ENCODE measurements at regions not wholly inside any gene's neighbourhood (a gene's known extent, or its start where the extent isn't known, plus 50 kb on each side); places are given as distances from the start of the nearest gene placed in this dataset.

DNA sequence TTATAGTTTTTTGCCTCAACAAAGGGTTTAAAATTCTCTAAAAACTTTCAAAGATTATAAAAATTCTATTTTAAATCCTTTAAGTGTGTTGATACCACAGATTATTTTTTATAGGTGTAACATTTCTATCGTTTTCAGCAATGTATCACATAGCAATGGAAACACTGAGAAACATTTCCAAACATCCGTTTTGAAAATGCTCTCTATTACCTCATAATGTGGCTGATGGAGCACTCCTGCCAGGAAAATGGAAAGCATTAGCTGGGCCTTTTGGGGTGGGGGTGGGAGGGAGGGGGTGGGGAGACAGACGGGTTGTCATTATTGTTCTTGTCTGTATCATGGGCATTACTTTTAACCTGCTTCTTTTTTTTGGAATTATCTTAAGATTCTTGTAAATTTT, 516.5 kb downstream of the ACTL7B start:
- TF ChIP-seq CTCF (IDR thresholded peaks at IDR 0.05) = no peak

- TF ChIP-seq CTCF (IDR thresholded peaks at IDR 0.05) = no peak
These were observed 519.2 kb downstream of the ACTL7B start for GRCh38 chr9:108336575-108336974.

DNA sequence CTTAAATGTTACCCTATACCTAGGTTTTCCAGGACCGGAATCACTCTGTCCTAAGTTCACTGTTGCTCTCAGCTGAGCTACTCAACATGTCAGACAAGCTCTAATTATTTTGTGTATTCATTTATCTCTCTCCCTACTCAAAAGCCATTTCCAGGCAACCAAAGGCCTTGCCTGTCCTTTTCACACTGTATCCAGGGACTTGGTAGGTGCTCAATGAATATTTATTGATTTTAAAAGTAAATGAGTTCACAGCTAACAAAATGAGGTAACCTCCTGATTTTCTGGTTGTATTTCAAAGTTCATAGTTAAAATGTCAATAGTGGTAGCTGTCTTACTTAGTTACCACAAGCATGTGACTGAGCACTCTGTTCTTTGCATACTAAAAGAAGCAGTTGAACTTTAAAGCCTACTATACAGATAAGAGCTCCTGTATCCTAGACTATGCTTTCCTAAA, 522.2 kb downstream of the ACTL7B start:
- TF ChIP-seq CTCF (IDR thresholded peaks at IDR 0.05) = no peak

DNA sequence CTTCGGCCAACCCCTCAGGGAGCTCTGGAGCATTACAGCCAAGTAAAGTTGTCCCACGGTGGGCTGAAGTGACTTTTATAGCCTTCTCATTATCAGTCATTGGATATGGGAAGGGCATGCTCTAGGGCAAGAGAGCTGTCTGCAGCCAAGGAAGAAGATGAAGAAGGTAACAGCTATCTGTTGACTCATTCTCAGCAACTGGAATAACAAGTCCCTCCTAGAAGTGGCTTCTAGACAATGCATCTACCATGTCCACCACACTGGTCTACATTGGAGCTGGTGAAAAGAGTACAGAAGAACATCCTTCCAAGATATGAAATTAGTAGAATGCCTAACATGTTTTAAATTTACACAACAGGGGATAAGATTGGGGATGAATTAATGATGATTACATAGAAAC, 524.2 kb downstream of the ACTL7B start:
- TF ChIP-seq CTCF (IDR thresholded peaks at IDR 0.05) = no peak

DNA sequence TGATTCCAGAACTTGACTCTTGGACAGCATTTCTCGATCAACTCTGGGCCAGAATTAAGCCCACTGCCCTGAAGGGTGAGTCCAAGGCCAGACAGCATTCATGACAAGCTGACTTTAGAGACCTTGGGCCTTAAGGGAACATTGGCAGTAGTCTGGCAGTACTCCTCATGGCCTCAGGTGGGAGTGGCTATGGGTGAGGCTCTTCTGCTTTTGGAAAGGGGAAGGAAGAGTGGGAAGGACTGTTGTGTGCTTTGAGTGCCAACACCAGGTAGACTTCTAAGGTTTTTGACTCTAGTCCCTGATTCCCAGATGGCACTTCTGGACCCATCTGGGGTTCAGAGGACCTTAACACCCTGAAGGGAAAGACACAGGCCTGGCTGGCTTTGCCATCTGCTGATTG, 530.4 kb downstream of the ACTL7B start:
- TF ChIP-seq CTCF (IDR thresholded peaks at IDR 0.05) = no peak

- TF ChIP-seq CTCF (IDR thresholded peaks at IDR 0.05) = no peak
These were observed 532.2 kb downstream of the ACTL7B start for GRCh38 chr9:108323615-108324014.

DNA sequence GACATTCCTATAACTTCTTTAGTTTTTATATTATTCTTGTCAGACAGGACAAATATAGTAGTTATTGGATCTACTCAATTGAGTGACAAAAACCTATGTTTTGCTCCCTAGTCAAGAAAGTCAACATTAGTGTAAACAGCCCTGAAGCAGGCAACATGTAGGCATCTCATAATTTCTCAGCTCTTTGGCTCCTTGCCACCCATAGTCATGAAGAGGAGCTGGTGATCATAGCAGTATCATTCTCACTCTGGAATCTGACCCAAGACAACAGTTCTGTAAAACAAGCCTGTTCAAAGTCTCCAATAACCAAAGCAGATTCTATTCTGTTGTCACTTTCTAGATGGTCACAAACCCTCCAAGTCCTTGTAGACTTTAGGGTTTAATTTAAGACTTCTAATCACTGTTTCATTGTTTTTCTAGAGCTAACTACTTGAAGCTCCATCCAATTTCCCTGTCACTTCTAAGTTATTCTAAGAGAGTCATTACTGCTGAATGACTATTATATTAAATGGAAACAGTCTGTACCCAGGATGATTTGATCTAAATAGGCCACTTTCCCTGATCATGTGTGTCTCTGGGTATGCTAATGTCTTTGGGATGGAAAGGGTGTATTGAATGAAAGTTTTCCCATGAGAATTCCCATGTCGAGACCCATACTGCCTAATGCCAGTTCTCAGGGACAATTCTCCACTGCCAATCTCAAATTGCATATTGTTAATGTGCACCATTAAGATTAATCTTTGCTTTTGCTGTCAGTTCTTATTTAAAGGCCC, 533.3 kb downstream of the ACTL7B start:
- no peak for TF ChIP-seq CTCF (IDR thresholded peaks at IDR 0.05)

- no peak for TF ChIP-seq CTCF (IDR thresholded peaks at IDR 0.05)
These were observed 539.2 kb downstream of the ACTL7B start for GRCh38 chr9:108316630-108317029.

Measured in LNCAP (cell line).